SK-N-MC (cell line): ENCODE measurements at regions not wholly inside any gene's neighbourhood (a gene's known extent, or its start where the extent isn't known, plus 50 kb on each side); places are given as distances from the start of the nearest gene placed in this dataset.

ENCODE experiments used
- EZH2 ChIP-seq: fragments of 200-600 bp; sonication (generic); IDR thresholded peaks from one replicate; pipeline ENCODE4 v1.6.1; 2017; ENCODE audit warnings: antibody characterized with exemption
- FOXP2 ChIP-seq: optimal IDR thresholded peaks from 2 replicates; pipeline ENCODE3; 2011; ENCODE audit warnings: mild to moderate bottlenecking, moderate library complexity; ENCODE audit not compliant: insufficient read depth; ENCODE audit errors: extremely low read length, control extremely low read depth
- POLR2AphosphoS5 ChIP-seq: IDR thresholded peaks from 2 replicates; pipeline ENCODE4 v1.6.1; 2012; ENCODE audit warnings: mild to moderate bottlenecking, low read depth, low read length, borderline replicate concordance

DNA sequence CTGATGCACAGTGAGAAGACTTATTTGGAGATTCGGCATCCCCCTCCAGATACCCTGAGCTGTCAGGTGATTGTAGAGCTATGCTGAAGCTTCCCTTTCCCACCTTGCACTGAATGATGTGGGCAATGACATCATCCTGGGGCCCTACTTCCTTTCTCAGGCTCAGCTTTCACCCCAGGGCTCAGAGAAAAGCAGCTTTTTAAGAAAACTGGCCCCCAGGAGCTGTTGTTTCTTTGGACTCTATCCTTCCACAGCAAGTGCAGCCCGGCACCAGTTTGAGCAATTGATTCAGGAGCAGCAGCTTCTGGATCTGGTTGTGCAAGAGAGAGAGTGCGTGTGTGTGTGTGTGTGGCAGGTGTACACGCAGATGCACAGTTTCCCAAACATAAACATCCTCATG is 251.3 kb downstream of the ANAPC1 start:
- no peak for TF ChIP-seq POLR2AphosphoS5
- no peak for TF ChIP-seq EZH2
- no peak for TF ChIP-seq FOXP2
